M059J (cell line): ENCODE measurements at regions not wholly inside any gene's neighbourhood (a gene's known extent, or its start where the extent isn't known, plus 50 kb on each side); places are given as distances from the start of the nearest gene placed in this dataset.
"Not testable (repeated sequence)": the region's sequence is repeated elsewhere in the genome, so short reads cannot be mapped to it uniquely, and the experiment has no call there.

Experiments
- DNase-seq: peaks from one replicate; pipeline ENCODE4 v3.0.0-alpha.2; 2012; ENCODE audit warnings: low read depth

- DNase-seq: no peak
These were observed 1025.3 kb upstream of the FANCL start for GRCh38 chr2:59266453-59266852.

GRCh38 chr2:59259913-59260312 is 1018.8 kb upstream of the FANCL start:
- no peak for DNase-seq

GRCh38 chr2:59256290-59256689 is 1015.2 kb upstream of the FANCL start:
- DNase-seq: no peak

GRCh38 chr2:59254279-59254678 is 1013.2 kb upstream of the FANCL start:
- DNase-seq: no peak

- DNase-seq: no peak
These were observed 1009.2 kb upstream of the FANCL start for GRCh38 chr2:59250307-59250677.

GRCh38 chr2:59249441-59250306 is 1008.5 kb upstream of the FANCL start:
- peak; percentile 1 for DNase-seq

- DNase-seq: no peak
These were observed 998.0 kb upstream of the FANCL start for GRCh38 chr2:59239146-59239545.

GRCh38 chr2:59237311-59237710 is 996.2 kb upstream of the FANCL start:
- DNase-seq: no peak

- DNase-seq: peak; percentile 2
These were observed 995.6 kb upstream of the FANCL start for GRCh38 chr2:59236723-59237122.

GRCh38 chr2:59233920-59234319 is 992.8 kb upstream of the FANCL start:
- DNase-seq: no peak

- DNase-seq: no peak
These were observed 992.3 kb upstream of the FANCL start for GRCh38 chr2:59233448-59233847.

- no peak for DNase-seq
These were observed 991.5 kb upstream of the FANCL start for GRCh38 chr2:59232394-59233165.

- not testable (repeated sequence) for DNase-seq
These were observed 985.2 kb upstream of the FANCL start for GRCh38 chr2:59226362-59226761.

- no peak for DNase-seq
These were observed 982.6 kb upstream of the FANCL start for GRCh38 chr2:59223742-59224141.

- DNase-seq: no peak
These were observed 976.2 kb upstream of the FANCL start for GRCh38 chr2:59217360-59217759.

GRCh38 chr2:59206361-59206760 is 965.2 kb upstream of the FANCL start:
- DNase-seq: no peak

- no peak for DNase-seq
These were observed 962.9 kb upstream of the FANCL start for GRCh38 chr2:59204040-59204439.

- DNase-seq: peak; percentile 10
These were observed 955.4 kb upstream of the FANCL start for GRCh38 chr2:59196491-59196890.

- no peak for DNase-seq
These were observed 954.7 kb upstream of the FANCL start for GRCh38 chr2:59195851-59196250.

- no peak for DNase-seq
These were observed 950.7 kb upstream of the FANCL start for GRCh38 chr2:59191781-59192180.

- DNase-seq: no peak
These were observed 949.4 kb upstream of the FANCL start for GRCh38 chr2:59190518-59190917.

GRCh38 chr2:59184276-59185020 is 943.3 kb upstream of the FANCL start:
- no peak for DNase-seq
